ENCODE measurements at regions not wholly inside any gene's neighbourhood (a gene's known extent, or its start where the extent isn't known, plus 50 kb on each side); places are given as distances from the start of the nearest gene placed in this dataset.

- Mint-ChIP-seq H3K9me3 (no peaks in the 10 kb centered on the region), H3K27me3 (ENCODE audit: insufficient read depth) (peaks cover 9% of the 10 kb centered on the region), H3K4me1 (peaks cover 7% of the 10 kb centered on the region), H3K36me3 (ENCODE audit: low read depth) (no peaks in the 10 kb centered on the region), H3K4me3 (no peak overlapping the region), H3K27ac (no peak overlapping the region)
- H3K36me3 ChIP-seq (ENCODE audit: control insufficient read depth, insufficient read depth, low read length), result no peaks in the 10 kb centered on the region
- peak; percentile 56 for DNase-seq
- no peak overlapping the region for H3K27ac ChIP-seq (ENCODE audit: low read depth, low read length)
- H3K27me3 ChIP-seq (ENCODE audit: control insufficient read depth, insufficient read depth, low read length, poor library complexity, severe bottlenecking), result no peaks in the 10 kb centered on the region
- peaks cover 4% of the 10 kb centered on the region for H3K4me1 ChIP-seq (ENCODE audit: control insufficient read depth, insufficient read depth, low read length)
- H3K9ac ChIP-seq (ENCODE audit: extremely low read depth, low read length, poor library complexity, severe bottlenecking), result no peak overlapping the region
- 89 to 100% methylated on average over 1 to 3 of the region's 3 CpGs for WGBS, 2 experiments (ENCODE audit: insufficient coverage in 1 of 2, insufficient read length in 1 of 2)
- no peak overlapping the region for H3K4me3 ChIP-seq (ENCODE audit: low read length)
- H3K9me3 ChIP-seq (ENCODE audit: control insufficient read depth, low read length), result no peaks in the 10 kb centered on the region
- no peak for TF ChIP-seq CTCF (conservative IDR thresholded peaks at IDR 0.05)
Measured at GRCh38 chr10:118955531-118955930, 74.0 kb upstream of the NANOS1 start.

- H3K4me1 Mint-ChIP-seq, result peaks cover 7% of the 10 kb centered on the region
- H3K27me3 Mint-ChIP-seq (ENCODE audit: insufficient read depth), result peaks cover 9% of the 10 kb centered on the region
- H3K36me3 Mint-ChIP-seq (ENCODE audit: low read depth), result no peaks in the 10 kb centered on the region
- no peak overlapping the region for H3K4me3 ChIP-seq (ENCODE audit: low read length)
- TF ChIP-seq CTCF (conservative IDR thresholded peaks at IDR 0.05), result peak; percentile 16
- H3K36me3 ChIP-seq (ENCODE audit: control insufficient read depth, insufficient read depth, low read length), result no peaks in the 10 kb centered on the region
- no peaks in the 10 kb centered on the region for H3K9me3 Mint-ChIP-seq
- no peak overlapping the region for H3K27ac ChIP-seq (ENCODE audit: low read depth, low read length)
- peak; percentile 49 for DNase-seq
- H3K9me3 ChIP-seq (ENCODE audit: control insufficient read depth, low read length), result no peaks in the 10 kb centered on the region
- no peak overlapping the region for H3K4me3 Mint-ChIP-seq
- 93 to 100% methylated on average over 4 of the region's 4 CpGs for WGBS, 2 experiments (ENCODE audit: insufficient coverage in 1 of 2, insufficient read length in 1 of 2)
- H3K27ac Mint-ChIP-seq, result no peak overlapping the region
- H3K4me1 ChIP-seq (ENCODE audit: control insufficient read depth, insufficient read depth, low read length), result peaks cover 4% of the 10 kb centered on the region
- H3K27me3 ChIP-seq (ENCODE audit: control insufficient read depth, insufficient read depth, low read length, poor library complexity, severe bottlenecking), result no peaks in the 10 kb centered on the region
- no peak overlapping the region for H3K9ac ChIP-seq (ENCODE audit: extremely low read depth, low read length, poor library complexity, severe bottlenecking)
Measured at GRCh38 chr10:118955951-118956801, 73.3 kb upstream of the NANOS1 start.

GRCh38 chr10:118956802-118957442 lies 72.6 kb upstream of the NANOS1 start:
- no peaks in the 10 kb centered on the region for H3K9me3 ChIP-seq (ENCODE audit: control insufficient read depth, low read length)
- no peak overlapping the region for H3K9ac ChIP-seq (ENCODE audit: extremely low read depth, low read length, poor library complexity, severe bottlenecking)
- no peaks in the 10 kb centered on the region for H3K36me3 ChIP-seq (ENCODE audit: control insufficient read depth, insufficient read depth, low read length)
- H3K36me3 Mint-ChIP-seq (ENCODE audit: low read depth), result no peaks in the 10 kb centered on the region
- no peak overlapping the region for H3K27ac ChIP-seq (ENCODE audit: low read depth, low read length)
- no peak overlapping the region for H3K27ac Mint-ChIP-seq
- no peak overlapping the region for H3K4me3 Mint-ChIP-seq
- peaks cover 4% of the 10 kb centered on the region for H3K4me1 ChIP-seq (ENCODE audit: control insufficient read depth, insufficient read depth, low read length)
- H3K4me3 ChIP-seq (ENCODE audit: low read length), result no peak overlapping the region
- peaks cover 13% of the 10 kb centered on the region for H3K4me1 Mint-ChIP-seq
- H3K27me3 ChIP-seq (ENCODE audit: control insufficient read depth, insufficient read depth, low read length, poor library complexity, severe bottlenecking), result no peaks in the 10 kb centered on the region
- WGBS, 2 experiments (ENCODE audit: insufficient coverage in 1 of 2, insufficient read length in 1 of 2), result 82 to 91% methylated on average over 2 to 5 of the region's 5 CpGs
- no peak for TF ChIP-seq CTCF (conservative IDR thresholded peaks at IDR 0.05)
- DNase-seq, result peak; percentile 35
- H3K27me3 Mint-ChIP-seq (ENCODE audit: insufficient read depth), result peaks cover 9% of the 10 kb centered on the region
- no peaks in the 10 kb centered on the region for H3K9me3 Mint-ChIP-seq

Measured in endodermal cell (in vitro differentiated cells).